Vagina (tissue), 2 donors: ENCODE measurements at regions not wholly inside any gene's neighbourhood (a gene's known extent, or its start where the extent isn't known, plus 50 kb on each side); places are given as distances from the start of the nearest gene placed in this dataset.

Source experiments
- DNase-seq, 2 donors: peaks; one replicate each; pipeline ENCODE4 v3.0.0-alpha.2; 2017; ENCODE audit errors: extremely low spot score in 2 of 2
- H3K27ac ChIP-seq: fragments of 200-600 bp; sonication (generic); one replicate; pipeline ENCODE4 v1.5.1; 2019
- H3K27me3 ChIP-seq: fragments of 200-600 bp; sonication (generic); one replicate; pipeline ENCODE4 v1.5.1; 2019
- H3K36me3 ChIP-seq, 2 donors: fragments of 200-600 bp; sonication (generic); one replicate each; pipeline ENCODE4 v1.5.1; 2017 to 2019
- H3K4me1 ChIP-seq: fragments of 200-600 bp; sonication (generic); one replicate; pipeline ENCODE4 v1.5.1; 2019
- H3K4me3 ChIP-seq, 2 donors: fragments of 200-600 bp; sonication (generic); 1 replicate in 1 of 2; 2 replicates in 1 of 2; pipeline ENCODE4 v1.5.1; 2016 to 2019
- H3K9me3 ChIP-seq: fragments of 200-600 bp; sonication (generic); one replicate; pipeline ENCODE4 v1.5.1; 2019
- POLR2A ChIP-seq, 2 donors: fragments of 450-650 bp; IDR thresholded peaks; one replicate each; pipeline ENCODE4 v1.6.1; 2017; ENCODE audit warnings: antibody characterized with exemption in 2 of 2, mild to moderate bottlenecking in 2 of 2, moderate library complexity in 2 of 2
- POLR2AphosphoS5 ChIP-seq, 2 donors: sonication (generic); formaldehyde crosslinking; IDR thresholded peaks; one replicate each; pipeline ENCODE4 v1.9.0; 2017; ENCODE audit warnings: antibody characterized with exemption in 2 of 2, mild to moderate bottlenecking in 2 of 2, low read depth in 1 of 2; ENCODE audit not compliant: insufficient read depth in 1 of 2
- intact Hi-C: fragments of 100-400 bp; cut with DNase I; formaldehyde crosslinking; loops from one replicate; pipeline ENCODE4 v1.15.1; 2023
- TF ChIP-seq, protein P1 (sequence below), 3 experiments: fragments of 450-650 bp in 2 of 3; fragments of 200-600 bp in 1 of 3; sonication (generic) in 1 of 3; IDR thresholded peaks; one replicate each; pipeline ENCODE4 v1.5.1; 2017 to 2019; ENCODE audit warnings: antibody characterized with exemption in 3 of 3, mild to moderate bottlenecking in 2 of 3, moderate library complexity in 2 of 3

DNA sequence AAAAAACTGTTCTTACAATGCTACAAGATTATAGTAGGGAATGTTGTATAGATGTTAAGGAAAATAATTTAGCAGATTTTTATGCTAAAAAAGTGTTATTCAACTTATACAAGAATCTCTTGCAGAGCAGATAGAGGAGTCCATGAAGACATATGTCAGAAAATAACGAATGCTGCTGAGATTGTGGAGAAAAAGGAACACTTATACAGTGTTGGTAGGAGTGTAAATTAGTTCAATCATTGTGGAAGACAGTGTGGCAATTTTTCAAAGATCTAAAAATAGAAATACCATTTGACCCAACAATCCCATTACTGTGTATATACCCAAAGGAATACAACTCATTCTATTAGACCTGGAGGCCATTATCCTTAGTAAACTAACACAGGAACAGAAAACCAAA, 286.2 kb upstream of the OLFM3 start:
- Histone ChIP-seq H3K36me3 (no peaks in the 10 kb centered on the region), H3K4me3 (no peak overlapping the region), H3K4me1 (no peaks in the 10 kb centered on the region), H3K27me3 (no peaks in the 10 kb centered on the region), H3K9me3 (no peaks in the 10 kb centered on the region), H3K27ac (no peak overlapping the region)
- TF ChIP-seq, protein P1, sequence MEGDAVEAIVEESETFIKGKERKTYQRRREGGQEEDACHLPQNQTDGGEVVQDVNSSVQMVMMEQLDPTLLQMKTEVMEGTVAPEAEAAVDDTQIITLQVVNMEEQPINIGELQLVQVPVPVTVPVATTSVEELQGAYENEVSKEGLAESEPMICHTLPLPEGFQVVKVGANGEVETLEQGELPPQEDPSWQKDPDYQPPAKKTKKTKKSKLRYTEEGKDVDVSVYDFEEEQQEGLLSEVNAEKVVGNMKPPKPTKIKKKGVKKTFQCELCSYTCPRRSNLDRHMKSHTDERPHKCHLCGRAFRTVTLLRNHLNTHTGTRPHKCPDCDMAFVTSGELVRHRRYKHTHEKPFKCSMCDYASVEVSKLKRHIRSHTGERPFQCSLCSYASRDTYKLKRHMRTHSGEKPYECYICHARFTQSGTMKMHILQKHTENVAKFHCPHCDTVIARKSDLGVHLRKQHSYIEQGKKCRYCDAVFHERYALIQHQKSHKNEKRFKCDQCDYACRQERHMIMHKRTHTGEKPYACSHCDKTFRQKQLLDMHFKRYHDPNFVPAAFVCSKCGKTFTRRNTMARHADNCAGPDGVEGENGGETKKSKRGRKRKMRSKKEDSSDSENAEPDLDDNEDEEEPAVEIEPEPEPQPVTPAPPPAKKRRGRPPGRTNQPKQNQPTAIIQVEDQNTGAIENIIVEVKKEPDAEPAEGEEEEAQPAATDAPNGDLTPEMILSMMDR (IDR thresholded peaks at IDR 0.05): no peak
- no peak for TF ChIP-seq POLR2A (IDR thresholded peaks at IDR 0.05)
- TF ChIP-seq POLR2AphosphoS5 (IDR thresholded peaks at IDR 0.05; ENCODE audit: insufficient read depth in 1 of 2, low read depth in 1 of 2): no peak
- intact Hi-C loops: no loop called here
- no peak for DNase-seq

DNA sequence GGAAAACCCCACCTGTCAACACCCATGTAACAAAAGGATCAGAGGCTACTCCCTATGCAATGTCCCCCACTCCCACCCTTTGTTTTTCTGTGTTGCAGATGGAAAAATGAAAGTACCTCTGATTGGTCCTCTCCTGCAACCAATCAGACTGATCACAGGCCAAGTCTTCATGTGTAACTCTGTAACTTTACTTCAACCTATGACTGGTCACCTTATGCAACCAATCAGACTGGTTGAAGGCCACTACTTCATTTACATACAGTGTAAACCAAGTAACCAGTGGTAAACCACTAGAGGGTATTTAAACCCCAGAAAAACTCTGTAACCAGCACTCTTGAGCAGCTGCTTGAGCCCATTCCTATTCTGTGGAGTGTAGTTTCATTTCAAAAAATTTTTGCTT, 266.3 kb upstream of the OLFM3 start:
- DNase-seq: no peak
- intact Hi-C loops: no loop called here
- H3K27ac ChIP-seq: no peak overlapping the region
- no peaks in the 10 kb centered on the region for H3K9me3 ChIP-seq
- no peaks in the 10 kb centered on the region for H3K4me1 ChIP-seq
- no peak overlapping the region for H3K4me3 ChIP-seq
- no peaks in the 10 kb centered on the region for H3K36me3 ChIP-seq
- H3K27me3 ChIP-seq: no peaks in the 10 kb centered on the region
- TF ChIP-seq POLR2AphosphoS5 (IDR thresholded peaks at IDR 0.05; ENCODE audit: insufficient read depth in 1 of 2, low read depth in 1 of 2): no peak
- TF ChIP-seq POLR2A (IDR thresholded peaks at IDR 0.05): no peak
- TF ChIP-seq, protein P1 (IDR thresholded peaks at IDR 0.05): no peak

DNA sequence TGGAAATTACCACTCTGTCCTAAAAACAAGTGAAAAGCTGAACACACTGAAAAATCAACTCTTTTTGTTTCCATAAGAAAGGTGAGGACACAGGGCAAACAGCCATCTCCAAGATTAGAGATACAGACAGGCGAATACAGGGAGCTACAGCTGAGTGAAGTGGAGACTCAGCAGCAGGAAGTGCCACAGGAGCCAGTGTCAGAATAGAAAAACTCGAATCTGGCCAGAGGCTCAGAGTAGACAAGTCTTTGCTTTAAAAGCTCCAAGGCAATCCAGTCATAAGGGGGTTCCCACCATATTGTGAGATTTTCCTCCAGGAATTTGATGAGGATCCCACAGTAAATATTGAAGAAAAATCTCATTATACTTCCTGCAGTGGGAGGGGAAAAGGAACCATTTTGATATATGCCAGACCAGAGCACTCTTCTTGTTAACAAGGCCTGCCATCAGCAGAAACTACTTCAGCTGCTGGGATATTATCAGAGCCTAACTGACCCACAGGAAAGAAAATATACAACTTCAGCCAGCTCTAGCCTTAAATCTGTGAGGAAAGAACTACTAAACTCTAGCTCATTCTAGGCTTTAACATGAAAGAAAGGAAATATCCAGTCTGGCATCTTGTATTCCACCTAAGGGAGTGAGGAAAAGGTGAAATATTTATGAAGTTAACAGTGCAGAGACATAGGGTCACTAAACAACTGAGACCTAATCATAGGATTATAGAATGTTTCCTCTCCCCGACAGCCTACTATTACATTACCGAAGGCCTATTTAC, 256.2 kb upstream of the OLFM3 start:
- Histone ChIP-seq H3K27me3 (no peaks in the 10 kb centered on the region), H3K4me3 (no peak overlapping the region), H3K27ac (no peak overlapping the region), H3K4me1 (no peaks in the 10 kb centered on the region), H3K9me3 (no peaks in the 10 kb centered on the region), H3K36me3 (no peaks in the 10 kb centered on the region)
- no peak for TF ChIP-seq POLR2A (IDR thresholded peaks at IDR 0.05)
- TF ChIP-seq, protein P1 (IDR thresholded peaks at IDR 0.05): no peak
- no peak for TF ChIP-seq POLR2AphosphoS5 (IDR thresholded peaks at IDR 0.05; ENCODE audit: insufficient read depth in 1 of 2, low read depth in 1 of 2)
- intact Hi-C loops: no loop called here
- no peak for DNase-seq

DNA sequence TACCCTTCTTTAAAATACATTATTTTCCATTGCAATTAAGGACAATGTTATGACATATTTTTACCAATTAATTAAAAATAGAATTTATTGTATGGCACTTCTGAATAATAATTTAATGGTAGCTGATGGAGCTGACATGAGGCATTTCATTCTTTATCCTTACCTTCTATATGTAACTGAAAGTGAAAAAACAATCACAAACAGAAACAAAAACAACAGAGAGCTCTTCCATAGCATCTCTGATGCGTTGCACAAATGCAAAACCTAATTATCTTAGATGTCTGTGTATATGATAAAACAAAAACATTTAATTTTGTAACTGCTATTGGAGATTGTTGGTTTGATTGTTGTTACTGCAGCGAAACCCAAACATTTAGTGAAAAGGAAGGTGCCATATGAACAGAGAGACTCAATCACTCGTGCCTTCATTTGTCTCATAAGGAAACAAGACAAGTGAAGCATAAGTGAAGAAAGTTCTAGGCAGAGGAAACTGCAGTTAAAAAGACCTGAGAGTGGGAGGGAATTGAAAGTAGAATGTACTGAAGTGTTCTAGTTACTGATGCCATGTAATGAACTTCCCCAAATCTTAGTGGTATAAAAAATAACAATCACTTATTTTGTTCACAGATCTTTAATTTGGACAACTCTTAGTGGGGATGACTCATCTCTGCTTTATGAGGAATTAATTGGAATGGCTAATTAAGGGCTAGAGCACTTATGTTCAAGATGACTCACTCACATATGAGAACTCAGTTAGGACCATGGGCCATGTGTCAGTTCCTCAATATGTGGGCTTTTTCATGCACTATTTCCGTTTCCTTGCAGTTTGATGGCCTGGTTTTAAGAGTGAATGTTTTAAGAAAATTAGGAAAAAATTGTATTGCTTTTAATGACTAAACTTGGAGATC, 245.0 kb upstream of the OLFM3 start:
- Histone ChIP-seq H3K27me3 (no peaks in the 10 kb centered on the region), H3K4me3 (no peak overlapping the region), H3K4me1 (no peaks in the 10 kb centered on the region), H3K36me3 (no peaks in the 10 kb centered on the region), H3K27ac (no peak overlapping the region), H3K9me3 (no peaks in the 10 kb centered on the region)
- no peak for TF ChIP-seq POLR2A (IDR thresholded peaks at IDR 0.05)
- TF ChIP-seq, protein P1 (IDR thresholded peaks at IDR 0.05): no peak
- no peak for TF ChIP-seq POLR2AphosphoS5 (IDR thresholded peaks at IDR 0.05; ENCODE audit: insufficient read depth in 1 of 2, low read depth in 1 of 2)
- no peak for DNase-seq
- intact Hi-C loops: no loop called here
